GM19043 (cell line): ENCODE measurements at regions not wholly inside any gene's neighbourhood (a gene's known extent, or its start where the extent isn't known, plus 50 kb on each side); places are given as distances from the start of the nearest gene placed in this dataset.

ENCODE experiments used
- ATAC-seq: cut with Tn5 transposase; IDR thresholded peaks from one replicate; pipeline ENCODE4 v1.9.1; 2021; ENCODE audit warnings: low read depth; ENCODE audit not compliant: unreplicated experiment

DNA sequence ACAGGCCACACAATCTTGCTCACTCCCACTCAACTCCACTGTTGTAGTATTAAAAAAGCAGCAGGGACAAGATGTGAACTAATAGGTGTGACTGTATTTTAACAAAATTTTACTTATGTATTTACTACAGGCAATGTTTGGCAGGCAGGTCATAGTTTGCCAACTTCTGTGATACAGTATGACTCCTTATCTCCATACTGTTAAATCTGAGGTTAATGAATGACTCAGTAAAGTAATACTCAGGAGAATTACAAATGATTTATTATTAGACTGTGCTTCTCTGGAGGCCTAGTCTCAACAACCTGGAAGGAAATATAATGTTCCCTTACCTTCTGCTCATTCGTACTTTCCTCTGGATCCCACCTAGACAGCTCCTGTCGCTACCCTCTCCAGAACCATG, 258.6 kb upstream of the KCNMB2 start:
- ATAC-seq, result no peak

DNA sequence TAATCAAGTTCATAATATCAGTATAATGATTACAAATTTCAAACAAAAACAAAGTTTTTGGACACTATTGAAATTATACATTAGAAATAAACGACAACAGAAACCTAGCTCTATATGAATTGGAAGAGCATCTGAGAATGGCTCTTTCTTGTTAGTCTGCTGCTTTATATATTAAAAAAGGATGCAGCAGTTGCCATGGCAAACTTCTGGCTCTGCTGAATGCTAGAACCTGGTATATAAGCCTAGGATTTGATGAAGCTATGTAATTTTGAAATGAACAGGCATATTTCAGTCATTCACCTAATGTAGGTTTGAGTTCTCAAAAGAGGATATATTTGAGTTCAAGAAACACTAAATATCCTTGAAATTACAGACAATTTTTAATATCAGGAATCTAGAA, 252.7 kb upstream of the KCNMB2 start:
- no peak for ATAC-seq

DNA sequence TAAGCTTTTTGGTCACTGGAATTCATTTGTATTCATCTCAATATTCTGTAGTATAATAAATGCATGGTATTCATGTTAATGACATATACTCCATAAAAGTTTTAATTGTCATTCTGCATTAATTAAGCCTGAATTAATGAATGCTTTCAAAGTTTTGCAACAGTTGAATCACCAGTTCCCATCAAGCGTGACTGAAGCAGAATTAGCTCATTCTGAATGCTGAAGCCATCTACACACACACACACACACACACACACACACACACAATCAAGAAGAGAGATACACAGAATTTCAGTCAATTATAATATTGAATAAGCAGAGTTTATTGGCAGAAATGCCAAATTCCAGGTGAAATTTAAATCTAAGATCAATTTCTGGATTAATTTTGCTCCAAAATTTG, 252.1 kb upstream of the KCNMB2 start:
- no peak for ATAC-seq

DNA sequence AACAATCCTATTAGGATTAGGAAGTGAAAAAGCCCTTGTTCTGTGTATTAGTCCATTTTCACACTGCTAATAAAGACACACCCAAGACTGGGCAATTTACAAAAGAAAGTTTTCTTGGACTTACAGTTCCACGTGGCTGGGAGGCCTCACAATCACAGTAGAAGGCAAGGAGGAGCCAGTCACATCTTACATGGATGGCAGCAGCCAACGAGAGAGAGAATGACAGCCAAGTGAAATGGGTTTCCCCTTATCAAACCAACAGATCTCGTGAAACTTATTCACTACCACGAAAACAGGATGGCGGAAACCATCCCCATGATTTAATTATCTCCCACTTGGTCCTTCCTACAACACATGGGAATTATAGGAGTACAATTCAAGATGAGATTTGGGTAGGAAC, 248.2 kb upstream of the KCNMB2 start:
- ATAC-seq, result no peak

DNA sequence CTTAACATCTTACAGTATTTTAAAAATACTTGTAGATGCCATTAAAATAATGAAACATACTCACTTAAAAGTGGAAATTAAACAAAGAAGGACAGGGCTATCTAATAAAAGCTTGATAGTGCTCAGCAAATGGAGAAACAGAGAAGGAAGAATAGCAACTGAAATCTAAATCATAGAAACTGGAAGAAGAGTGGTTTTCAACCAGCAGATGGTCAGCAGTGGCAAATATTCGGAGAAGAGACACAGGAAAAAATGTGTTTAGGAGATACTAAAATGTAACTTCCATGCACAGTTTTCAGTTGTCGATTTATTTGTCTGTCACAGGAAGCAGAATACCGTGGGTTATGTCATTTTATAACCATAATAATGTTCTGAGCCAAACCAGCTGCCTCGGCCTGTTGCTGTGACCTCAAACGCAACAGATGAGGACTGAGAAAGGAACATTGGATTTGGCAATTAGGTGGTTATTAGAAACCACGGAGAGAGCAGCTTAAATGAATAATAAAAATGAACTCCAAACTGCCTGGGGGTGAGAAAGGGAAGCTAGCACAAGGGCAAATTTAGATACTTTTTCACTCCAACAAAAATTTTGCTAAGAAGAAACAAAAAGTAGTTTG, 246.6 kb upstream of the KCNMB2 start:
- ATAC-seq, result no peak

DNA sequence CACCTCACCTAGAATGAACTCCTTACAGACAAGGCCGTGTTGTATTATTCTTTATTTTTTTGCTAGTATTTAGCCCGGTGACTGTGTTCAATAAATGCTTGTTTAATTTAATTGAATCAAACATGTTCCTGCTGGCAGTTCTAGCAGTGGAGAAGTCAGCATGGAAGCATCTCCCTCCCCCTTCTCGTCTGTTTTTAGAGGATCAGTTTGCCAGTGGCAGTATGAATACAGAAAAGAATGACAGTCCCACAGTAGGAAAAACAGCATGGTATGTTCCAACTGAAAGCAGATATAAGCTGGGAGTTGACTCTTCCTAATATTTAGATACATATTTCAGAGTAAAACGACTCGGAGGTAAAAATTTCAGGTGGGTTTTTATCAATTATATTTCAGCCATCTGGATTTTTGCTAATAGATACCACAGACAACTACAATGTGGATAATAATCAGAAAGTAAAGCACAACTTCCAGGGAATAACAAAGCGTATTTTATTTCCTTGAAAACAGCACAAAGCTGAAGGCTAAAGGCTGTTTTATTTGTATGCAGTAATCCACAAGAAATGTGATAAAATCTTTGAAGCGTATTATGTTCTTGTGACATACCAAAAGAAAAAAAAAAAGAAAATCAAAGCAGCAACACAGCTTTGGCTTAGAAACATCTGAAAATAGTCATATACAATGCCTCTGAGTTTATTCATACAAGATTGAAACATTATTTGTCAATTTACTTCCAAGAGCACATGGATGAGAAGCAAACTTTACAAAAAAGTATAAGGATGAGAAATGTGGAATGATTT, 244.5 kb upstream of the KCNMB2 start:
- no peak for ATAC-seq

DNA sequence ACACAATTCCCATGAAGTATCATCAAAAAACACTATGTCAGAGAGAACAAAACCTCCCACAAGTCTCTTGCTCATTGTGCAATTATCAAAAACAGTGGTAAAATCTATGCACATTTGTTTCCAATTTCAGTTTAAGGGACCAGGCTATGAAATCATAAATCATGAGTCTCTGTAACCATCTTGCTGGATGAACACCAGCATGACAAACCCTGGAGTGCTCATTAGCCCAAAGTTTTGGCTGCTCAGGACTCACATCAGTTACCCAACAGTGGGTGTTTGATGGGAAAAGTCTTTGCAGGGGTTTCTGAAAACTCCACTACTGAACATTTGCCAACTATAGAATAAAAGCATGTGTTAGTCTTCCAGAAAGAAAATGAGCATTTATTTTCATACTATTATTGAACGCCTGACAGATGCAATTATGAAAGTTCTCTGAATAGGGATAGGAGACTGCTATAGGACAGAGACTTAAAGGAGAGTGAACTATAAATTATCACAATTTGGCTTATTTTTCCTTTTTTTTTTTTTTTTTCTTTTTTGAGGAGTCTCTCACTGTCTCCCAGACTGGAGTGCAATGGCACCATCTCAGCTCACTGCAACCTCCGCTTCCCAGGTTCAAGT, 240.8 kb upstream of the KCNMB2 start:
- ATAC-seq, result no peak

DNA sequence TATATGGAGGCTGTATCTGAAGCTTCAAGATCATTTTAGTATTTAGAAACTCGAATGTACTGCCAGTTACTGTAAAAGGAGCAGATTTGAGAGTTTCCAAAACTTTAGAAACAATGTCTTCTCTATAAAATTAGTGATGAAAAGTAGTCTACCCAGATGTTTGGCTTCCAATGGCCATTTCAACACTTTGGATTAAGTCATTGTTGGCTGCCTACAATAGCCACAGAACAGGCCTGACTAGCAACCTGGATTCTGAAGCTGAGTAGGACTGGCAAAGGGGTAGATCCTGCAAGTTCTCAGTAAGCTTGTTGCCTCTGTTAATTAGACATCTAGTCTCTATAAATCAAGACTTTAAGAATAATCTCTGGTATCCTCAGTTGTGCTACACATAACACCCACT, 239.0 kb upstream of the KCNMB2 start:
- no peak for ATAC-seq

DNA sequence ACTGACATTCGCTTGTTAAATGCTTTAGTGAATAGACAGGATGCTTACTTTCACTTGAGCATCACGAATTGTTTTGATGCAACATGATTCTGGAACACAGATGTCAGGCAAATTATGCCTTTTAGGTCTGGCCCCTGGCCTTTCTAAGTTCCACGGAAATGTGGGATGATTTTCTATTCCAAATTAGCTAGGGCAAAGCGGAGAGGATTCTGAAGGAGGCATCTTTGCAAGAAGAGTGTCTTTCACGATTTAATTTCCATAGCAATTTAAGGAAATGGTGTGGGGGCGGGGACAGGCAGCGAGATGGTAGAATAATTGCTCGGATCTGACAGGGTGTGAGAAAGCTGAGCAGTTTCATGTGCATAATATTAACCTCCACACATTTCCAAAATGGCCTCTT, 238.5 kb upstream of the KCNMB2 start:
- no peak for ATAC-seq

DNA sequence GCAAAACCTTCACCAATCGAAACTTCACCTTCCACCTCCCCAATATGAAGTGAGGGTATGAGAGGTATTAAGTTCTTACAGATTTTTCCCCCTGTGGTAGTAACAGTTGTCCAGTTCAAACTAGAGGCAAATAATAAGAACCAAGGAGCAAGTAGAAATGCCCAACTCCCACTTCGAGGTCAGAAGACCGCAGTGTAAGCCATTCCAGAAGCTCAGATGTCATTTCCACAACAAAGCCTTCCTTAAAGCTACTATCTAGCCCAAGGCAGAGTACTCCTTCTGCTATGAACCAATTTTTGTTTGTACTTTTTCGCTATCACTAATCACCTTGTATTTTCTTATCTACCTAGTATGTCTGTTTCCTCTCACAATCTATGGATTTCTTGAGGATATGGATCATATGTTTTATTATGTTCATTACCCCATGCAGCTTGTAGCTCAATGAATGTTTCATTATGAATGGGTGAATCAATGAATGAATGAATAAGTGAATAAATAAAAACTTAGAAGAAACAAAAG, 235.7 kb upstream of the KCNMB2 start:
- ATAC-seq, result no peak

DNA sequence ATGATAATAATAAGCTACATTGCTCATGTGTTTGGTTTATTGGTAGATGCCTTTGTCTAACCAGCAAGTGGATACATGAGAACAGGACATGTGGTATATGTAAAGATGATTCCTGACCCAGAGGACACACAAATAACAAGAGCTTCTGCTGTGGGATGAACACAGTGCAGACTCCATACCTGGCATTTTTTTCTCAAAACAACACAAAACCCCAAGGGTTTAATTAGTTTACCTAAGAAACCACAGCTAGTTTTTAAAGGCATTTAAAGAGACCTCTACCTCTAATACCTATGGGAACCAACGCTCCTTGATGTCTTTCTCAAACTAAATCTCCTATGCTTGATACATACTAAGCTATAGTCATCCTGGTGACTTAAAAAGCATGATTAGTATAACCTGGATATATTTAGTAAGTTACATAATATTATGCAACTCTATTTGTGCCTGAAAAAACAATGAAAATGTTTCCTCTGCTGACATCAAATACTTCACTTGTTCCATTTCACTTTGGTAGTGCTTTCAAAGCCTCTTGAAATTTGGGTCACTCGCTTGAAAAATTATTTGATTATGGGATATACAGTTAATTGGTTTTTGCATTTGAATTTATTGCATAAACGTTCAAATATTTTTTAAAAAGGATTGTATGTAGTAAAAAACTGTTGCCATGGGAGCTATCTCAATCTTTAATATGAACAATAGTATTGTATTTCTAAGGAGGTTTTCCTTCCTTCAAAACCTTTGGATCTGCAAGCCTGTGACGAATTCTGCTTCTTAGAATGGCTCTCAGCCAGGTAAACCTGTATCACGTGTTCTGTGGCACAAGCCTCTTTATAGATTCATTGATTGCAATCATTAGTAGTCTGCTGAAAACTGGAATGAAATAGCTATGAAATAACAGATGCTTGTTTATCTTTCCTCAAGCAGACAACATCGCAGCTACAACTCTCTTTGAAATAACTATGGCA, 233.0 kb upstream of the KCNMB2 start:
- ATAC-seq, result no peak

DNA sequence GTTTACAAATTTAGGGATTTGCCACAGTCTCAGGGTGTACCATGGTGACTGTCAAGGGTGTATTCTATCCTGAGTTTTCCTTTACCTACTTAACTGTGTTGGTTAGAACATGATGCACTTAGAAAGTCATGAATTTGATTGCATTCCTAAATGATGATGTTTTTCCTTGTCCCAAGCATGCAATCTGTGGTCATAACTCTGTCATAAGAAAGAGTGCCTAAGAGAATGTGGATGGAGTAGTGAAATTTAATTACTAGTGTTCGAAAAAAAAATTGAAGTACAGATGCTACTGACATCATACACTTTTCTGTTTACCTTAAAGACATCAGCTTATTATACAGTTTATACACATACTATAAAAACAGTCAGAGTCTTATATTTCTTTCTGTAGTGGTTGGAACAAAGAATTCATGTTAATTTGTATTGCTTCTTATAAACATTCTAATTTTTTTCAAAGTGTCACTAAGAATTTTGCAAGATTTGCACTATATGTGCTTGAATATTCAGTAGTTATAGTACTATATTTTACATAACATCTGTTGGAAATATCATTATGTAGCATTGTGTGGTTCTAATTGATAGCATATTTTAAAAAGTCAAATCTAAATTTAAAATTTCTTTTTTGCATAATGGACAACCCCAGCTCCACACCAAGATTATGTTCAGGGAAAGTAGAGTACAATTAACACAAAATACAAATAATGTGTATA, 231.3 kb upstream of the KCNMB2 start:
- no peak for ATAC-seq

DNA sequence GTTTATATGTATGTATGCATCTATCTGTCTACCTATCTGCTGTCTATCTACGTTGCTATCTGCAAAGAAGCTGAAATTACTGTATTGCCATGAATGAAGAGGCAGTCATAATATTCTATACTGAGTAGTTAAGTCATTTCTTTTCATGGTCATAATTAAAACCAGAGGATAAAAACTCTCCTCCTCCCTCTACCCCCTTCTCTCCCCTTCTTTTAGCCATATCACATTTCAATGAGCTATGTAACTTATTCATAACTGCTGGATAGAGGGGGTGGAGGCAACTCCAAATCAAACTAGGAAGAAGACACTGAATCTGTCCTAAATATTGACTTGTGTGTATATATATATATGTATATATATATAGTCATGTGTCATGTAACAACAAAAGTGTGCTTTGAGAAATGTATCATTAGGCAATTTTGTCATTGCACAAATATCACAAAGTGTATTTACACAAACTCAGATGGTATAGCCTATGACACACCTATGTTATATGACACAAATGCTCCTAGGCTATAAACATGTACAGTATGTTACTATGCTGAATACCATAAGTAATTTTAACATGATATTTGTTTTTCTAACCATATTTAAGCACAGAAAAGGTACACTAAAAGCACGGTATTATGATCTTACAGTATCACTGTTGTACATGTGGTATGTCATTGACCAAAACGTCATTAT, 229.7 kb upstream of the KCNMB2 start:
- ATAC-seq, result no peak

DNA sequence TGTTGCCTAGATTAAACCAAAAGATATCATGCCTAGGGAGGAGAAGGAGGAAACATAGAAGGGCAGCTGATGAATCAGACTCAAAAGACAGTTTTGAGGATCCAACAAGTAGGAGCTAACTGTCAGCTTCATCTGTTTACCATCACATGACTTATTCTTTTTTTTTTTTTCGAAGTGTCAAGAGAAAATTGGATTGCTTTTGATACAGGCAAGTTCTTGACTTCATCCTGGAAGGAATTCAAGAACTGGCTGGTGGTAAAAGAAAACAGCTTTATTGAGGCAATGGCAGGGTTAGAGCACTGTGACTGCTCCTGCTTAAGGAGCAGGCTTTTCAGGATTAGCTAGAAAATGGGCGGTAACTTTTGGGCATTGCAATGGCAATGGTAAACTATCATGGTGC, 227.5 kb upstream of the KCNMB2 start:
- ATAC-seq, result no peak

DNA sequence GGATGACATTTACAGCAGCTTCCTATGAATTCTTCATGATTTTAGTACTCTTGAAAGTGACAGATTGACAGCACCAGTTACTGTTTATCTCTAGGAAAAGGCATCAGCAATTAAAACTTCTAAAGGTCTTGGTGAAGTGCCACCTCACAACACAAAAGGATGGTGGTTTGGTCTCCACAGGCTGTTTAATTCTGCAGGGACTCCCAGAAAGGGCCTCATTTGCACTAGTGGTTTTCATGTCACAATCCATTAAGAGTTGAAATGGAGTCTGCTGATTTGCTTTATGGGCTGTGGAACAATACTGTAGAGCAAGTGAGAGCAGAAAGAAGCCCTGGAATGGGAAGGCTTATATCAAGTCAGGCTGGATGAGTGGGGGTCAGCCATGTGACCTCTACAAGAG, 225.3 kb upstream of the KCNMB2 start:
- ATAC-seq, result no peak

DNA sequence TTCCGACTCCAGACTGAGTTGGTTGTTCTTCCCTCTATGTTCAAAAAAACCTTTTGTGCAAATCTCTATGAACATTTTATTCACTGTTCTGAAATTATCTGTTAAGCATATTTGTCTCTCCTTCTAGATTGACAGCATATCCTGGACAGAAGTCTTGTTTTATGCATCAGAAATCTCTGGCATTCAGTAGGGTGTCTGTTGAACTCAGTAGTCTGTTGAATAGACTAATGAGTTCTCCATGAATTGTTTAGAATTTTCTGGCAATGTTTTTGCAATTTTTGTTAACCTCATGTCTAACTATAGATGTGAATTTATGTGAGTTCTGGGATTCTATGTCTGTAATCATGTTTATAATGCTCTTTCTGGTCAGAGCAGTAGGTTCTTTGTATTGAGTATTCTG, 222.5 kb upstream of the KCNMB2 start:
- no peak for ATAC-seq

DNA sequence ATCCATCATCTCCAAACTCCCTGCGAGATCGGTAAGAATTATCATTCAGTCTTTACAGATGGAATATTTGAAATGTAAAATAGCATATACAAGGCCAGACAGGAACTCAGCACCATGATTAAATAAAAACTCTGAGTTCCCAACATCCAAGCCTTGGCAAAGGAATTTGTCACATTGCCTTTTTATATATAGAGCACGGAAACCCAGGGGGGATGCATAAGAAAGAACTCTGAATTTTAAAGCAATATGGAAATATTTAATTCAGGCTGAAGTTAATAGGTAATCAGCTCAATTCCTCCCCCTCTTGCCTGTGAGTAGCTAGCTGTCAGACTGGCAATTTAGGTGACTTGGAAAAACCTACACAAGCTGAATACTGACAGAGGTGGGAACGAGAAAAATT, 217.9 kb upstream of the KCNMB2 start:
- no peak for ATAC-seq

DNA sequence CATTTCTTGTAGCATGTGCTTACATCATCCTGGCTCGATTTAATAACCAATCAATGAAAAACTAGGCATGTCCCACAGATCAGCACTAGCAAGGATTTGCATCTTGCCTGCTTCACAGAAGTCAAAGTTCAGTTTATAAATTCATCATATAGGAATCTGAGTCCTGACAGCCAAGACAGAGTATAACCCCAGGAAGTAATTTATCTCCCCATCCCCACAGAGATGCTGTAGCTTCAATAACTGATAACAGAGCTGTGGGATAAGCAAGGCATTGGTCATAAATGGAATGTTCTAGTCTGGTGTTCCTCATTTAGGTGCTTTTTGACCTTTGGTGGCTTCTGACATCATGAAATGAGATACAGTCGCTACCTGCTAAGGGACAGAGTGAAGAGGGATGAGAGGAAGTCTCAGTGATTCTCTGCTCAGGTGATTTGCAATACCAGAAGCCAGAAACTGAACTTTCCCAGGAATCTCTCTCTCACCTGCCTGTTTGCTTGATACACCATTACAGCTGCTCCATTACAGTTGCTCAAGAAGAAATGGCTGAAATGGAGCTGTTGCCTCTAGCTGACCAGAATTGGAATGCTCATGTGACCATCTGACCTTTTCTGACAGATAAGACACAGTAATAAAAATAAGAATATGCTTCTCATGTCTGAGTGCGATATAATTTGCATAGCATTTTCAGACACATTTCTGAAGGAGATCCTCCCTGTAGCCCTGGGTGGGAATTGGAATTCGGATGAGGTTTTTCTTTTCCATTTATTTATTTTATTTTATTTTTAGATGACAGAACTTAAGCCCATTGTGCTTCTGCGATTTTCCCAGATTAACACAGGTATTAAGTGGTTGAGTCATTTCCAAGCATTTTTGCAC, 217.1 kb upstream of the KCNMB2 start:
- no peak for ATAC-seq
